Astrocyte (in vitro differentiated cells and primary cell): ENCODE measurements at regions not wholly inside any gene's neighbourhood (a gene's known extent, or its start where the extent isn't known, plus 50 kb on each side); places are given as distances from the start of the nearest gene placed in this dataset.
"Not testable (repeated sequence)": the region's sequence is repeated elsewhere in the genome, so short reads cannot be mapped to it uniquely, and the experiment has no call there.

Experiments used
- DNase-seq: peaks from one replicate; pipeline ENCODE4 v3.0.0-alpha.2; 2010; ENCODE audit warnings: low read depth
- FAIRE-seq: peaks from 2 replicates; lab custom pipeline; 2011; peaks lifted over from hg19 to GRCh38; lab: Jason Lieb, UNC
- H2AFZ ChIP-seq: 2 replicates; pipeline ENCODE4 v1.6.0; 2012; ENCODE audit warnings: low read depth, low read length, inconsistent platforms
- H3K27ac ChIP-seq: 2 replicates; pipeline ENCODE4 v1.5.1; 2011; ENCODE audit warnings: low read depth, low read length, inconsistent platforms
- H3K27me3 ChIP-seq: 2 replicates; pipeline ENCODE4 v1.6.0; 2011; ENCODE audit warnings: low read length, inconsistent platforms; ENCODE audit not compliant: insufficient read depth
- H3K36me3 ChIP-seq: 2 replicates; pipeline ENCODE4 v1.5.1; 2011; ENCODE audit warnings: low read length, inconsistent platforms; ENCODE audit not compliant: insufficient read depth
- H3K4me1 ChIP-seq: 2 replicates; pipeline ENCODE4 v1.5.1; 2011; ENCODE audit warnings: low read length, inconsistent platforms; ENCODE audit not compliant: insufficient read depth
- H3K4me2 ChIP-seq: 2 replicates; pipeline ENCODE4 v1.6.0; 2012; ENCODE audit warnings: low read length, inconsistent platforms
- H3K4me3 ChIP-seq: 2 replicates; pipeline ENCODE4 v1.5.1; 2011; ENCODE audit warnings: low read depth, mild to moderate bottlenecking, low read length, inconsistent platforms; ENCODE audit not compliant: insufficient read depth
- H3K79me2 ChIP-seq: 2 replicates; pipeline ENCODE4 v1.6.0; 2012; ENCODE audit warnings: mild to moderate bottlenecking, low read length, inconsistent platforms; ENCODE audit not compliant: insufficient read depth
- H3K9ac ChIP-seq: 2 replicates; pipeline ENCODE4 v1.6.0; 2012; ENCODE audit warnings: mild to moderate bottlenecking, low read length, inconsistent platforms
- H3K9me3 ChIP-seq: 2 replicates; pipeline ENCODE4 v1.5.1; 2012; ENCODE audit warnings: low read depth, mild to moderate bottlenecking, low read length, inconsistent platforms; ENCODE audit not compliant: insufficient read depth
- H4K20me1 ChIP-seq: 2 replicates; pipeline ENCODE4 v1.6.0; 2012; ENCODE audit warnings: low read length, inconsistent platforms; ENCODE audit not compliant: insufficient read depth
- H3K27ac Mint-ChIP-seq: one replicate; pipeline ENCODE4 v1.8.0; 2021; ENCODE audit warnings: mild to moderate bottlenecking, mixed read lengths; ENCODE audit not compliant: unreplicated experiment
- H3K27me3 Mint-ChIP-seq: one replicate; pipeline ENCODE4 v1.8.0; 2021; ENCODE audit warnings: low read depth, mixed read lengths; ENCODE audit not compliant: unreplicated experiment
- H3K36me3 Mint-ChIP-seq: one replicate; pipeline ENCODE4 v1.8.0; 2021; ENCODE audit warnings: low read depth, mixed read lengths; ENCODE audit not compliant: unreplicated experiment
- H3K4me1 Mint-ChIP-seq: one replicate; pipeline ENCODE4 v1.8.0; 2021; ENCODE audit warnings: low read depth, mixed read lengths; ENCODE audit not compliant: unreplicated experiment
- H3K4me3 Mint-ChIP-seq: one replicate; pipeline ENCODE4 v1.8.0; 2021; ENCODE audit warnings: mild to moderate bottlenecking, moderate library complexity, mixed read lengths; ENCODE audit not compliant: unreplicated experiment
- H3K9me3 Mint-ChIP-seq: one replicate; pipeline ENCODE4 v1.8.0; 2021; ENCODE audit warnings: mild to moderate bottlenecking, mixed read lengths; ENCODE audit not compliant: unreplicated experiment
- TF ChIP-seq, protein P1 (sequence below): IDR thresholded peaks from 2 replicates; pipeline ENCODE4 v1.5.1; 2011; ENCODE audit warnings: low read depth, mild to moderate bottlenecking, inconsistent platforms, low read length, moderate library complexity; ENCODE audit not compliant: insufficient read depth

DNA sequence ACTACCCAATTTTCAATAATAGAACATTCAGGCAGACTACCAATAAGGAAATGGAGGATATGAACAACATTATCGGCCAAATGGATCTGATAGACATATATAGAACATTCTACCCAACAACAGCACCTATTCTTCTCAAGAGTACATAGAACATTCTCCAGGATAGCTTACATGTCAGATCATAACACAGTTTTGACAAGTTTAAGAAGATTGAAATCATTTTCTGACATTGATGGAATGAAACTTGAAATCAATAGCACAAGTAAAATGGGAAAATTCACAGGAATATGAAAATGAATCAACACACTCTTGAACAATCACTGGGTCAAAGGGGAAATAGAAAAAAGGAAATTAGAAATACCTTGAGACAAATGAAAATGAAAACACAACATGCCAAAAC is 94.6 kb upstream of the MEGF10 start:
- FAIRE-seq: no peak
- TF ChIP-seq, protein P1, sequence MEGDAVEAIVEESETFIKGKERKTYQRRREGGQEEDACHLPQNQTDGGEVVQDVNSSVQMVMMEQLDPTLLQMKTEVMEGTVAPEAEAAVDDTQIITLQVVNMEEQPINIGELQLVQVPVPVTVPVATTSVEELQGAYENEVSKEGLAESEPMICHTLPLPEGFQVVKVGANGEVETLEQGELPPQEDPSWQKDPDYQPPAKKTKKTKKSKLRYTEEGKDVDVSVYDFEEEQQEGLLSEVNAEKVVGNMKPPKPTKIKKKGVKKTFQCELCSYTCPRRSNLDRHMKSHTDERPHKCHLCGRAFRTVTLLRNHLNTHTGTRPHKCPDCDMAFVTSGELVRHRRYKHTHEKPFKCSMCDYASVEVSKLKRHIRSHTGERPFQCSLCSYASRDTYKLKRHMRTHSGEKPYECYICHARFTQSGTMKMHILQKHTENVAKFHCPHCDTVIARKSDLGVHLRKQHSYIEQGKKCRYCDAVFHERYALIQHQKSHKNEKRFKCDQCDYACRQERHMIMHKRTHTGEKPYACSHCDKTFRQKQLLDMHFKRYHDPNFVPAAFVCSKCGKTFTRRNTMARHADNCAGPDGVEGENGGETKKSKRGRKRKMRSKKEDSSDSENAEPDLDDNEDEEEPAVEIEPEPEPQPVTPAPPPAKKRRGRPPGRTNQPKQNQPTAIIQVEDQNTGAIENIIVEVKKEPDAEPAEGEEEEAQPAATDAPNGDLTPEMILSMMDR: no peak
- H3K27ac Mint-ChIP-seq: no peak overlapping the region

DNA sequence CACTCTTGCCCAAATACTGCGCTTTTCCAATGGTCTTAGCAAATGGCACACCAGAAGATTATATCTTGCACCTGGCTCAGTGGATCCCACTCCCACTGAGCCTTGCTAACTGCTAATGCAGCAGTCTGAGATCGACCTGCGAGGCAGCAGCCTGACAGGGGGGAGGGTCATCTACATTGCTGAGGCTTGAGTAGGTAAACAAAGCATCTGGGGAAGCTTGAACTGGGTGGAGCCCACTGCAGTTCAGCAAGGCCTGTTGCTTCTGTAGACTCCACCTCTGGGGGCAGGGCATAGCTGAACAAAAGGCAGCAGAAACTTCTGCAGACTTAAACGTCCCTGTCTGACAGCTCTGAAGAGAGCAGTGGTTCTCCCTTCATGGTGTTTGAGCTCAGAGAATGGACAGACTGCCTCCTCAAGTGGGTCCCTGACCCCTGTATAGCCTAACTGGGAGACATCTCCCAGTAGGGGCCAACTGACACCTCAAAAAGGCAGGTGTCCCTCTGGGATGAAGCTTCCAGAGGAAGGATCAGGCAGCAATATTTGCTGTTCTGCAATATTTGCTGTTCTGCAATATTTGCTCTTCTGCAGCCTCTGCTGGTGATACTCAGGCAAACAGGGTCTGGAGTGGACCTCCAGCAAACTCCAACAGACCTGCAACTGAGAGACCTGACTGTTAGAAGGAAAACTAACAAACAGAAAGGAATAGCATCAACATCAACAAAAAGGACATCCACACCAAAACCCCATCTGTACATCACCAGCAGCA is 93.0 kb upstream of the MEGF10 start:
- H3K36me3 ChIP-seq, H3K27me3 ChIP-seq, H3K4me3 Mint-ChIP-seq, DNase-seq, H3K4me1 ChIP-seq, H3K9ac ChIP-seq, H3K4me2 ChIP-seq, H3K27ac Mint-ChIP-seq, H4K20me1 ChIP-seq, H3K4me3 ChIP-seq, FAIRE-seq, H3K9me3 ChIP-seq, H3K27ac ChIP-seq, H3K36me3 Mint-ChIP-seq, H3K4me1 Mint-ChIP-seq, H2AFZ ChIP-seq, H3K79me2 ChIP-seq, H3K27me3 Mint-ChIP-seq: not testable (repeated sequence)
- peaks cover 26% of the 10 kb centered on the region for H3K9me3 Mint-ChIP-seq

More for the DNA sequence above, 94.6 kb upstream of the MEGF10 start:
- H3K27me3 Mint-ChIP-seq: no peaks in the 10 kb centered on the region
- peaks cover 8% of the 10 kb centered on the region for H3K4me1 Mint-ChIP-seq
- peaks cover 20% of the 10 kb centered on the region for H3K9me3 Mint-ChIP-seq
- no peak overlapping the region for H3K4me2 ChIP-seq
- no peaks in the 10 kb centered on the region for H4K20me1 ChIP-seq
- no peaks in the 10 kb centered on the region for H3K79me2 ChIP-seq
- DNase-seq: no peak
- H3K36me3 Mint-ChIP-seq: no peaks in the 10 kb centered on the region
- no peak overlapping the region for H3K4me3 ChIP-seq
- no peak overlapping the region for H3K4me3 Mint-ChIP-seq
- no peaks in the 10 kb centered on the region for H3K27me3 ChIP-seq
- H3K4me1 ChIP-seq: no peaks in the 10 kb centered on the region
- H2AFZ ChIP-seq: no peak overlapping the region
- H3K36me3 ChIP-seq: no peaks in the 10 kb centered on the region
- no peaks in the 10 kb centered on the region for H3K9me3 ChIP-seq
- H3K27ac ChIP-seq: no peak overlapping the region
- no peak overlapping the region for H3K9ac ChIP-seq

DNA sequence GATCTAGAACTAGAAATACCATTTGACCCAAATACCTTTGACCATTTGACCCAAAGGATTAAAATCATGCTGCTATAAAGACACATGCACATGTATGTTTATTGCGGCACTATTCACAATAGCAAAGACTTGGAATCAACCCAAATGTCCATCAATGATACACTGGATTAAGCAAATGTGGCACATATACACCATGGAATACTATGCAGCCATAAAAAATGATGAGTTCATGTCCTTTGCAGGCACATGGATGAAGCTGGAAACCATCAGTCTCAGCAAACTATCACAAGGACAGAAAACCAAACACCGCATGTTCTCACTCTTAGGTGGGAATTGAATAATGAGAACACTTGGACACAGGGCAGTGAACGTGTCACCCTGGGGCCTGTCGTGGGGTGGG is 87.9 kb upstream of the MEGF10 start:
- peaks cover 19% of the 10 kb centered on the region for H3K4me1 ChIP-seq
- not testable (repeated sequence) for H3K4me2 ChIP-seq, H3K36me3 ChIP-seq, H3K4me3 Mint-ChIP-seq, H3K27ac Mint-ChIP-seq, H3K27me3 Mint-ChIP-seq, H4K20me1 ChIP-seq, H2AFZ ChIP-seq, H3K27me3 ChIP-seq, H3K27ac ChIP-seq, H3K9me3 ChIP-seq, FAIRE-seq, DNase-seq, H3K9ac ChIP-seq, H3K4me3 ChIP-seq, H3K36me3 Mint-ChIP-seq, H3K79me2 ChIP-seq
- peaks cover 29% of the 10 kb centered on the region for H3K4me1 Mint-ChIP-seq
- peaks cover 21% of the 10 kb centered on the region for H3K9me3 Mint-ChIP-seq
